GM18520 (cell line): ENCODE measurements at regions not wholly inside any gene's neighbourhood (a gene's known extent, or its start where the extent isn't known, plus 50 kb on each side); places are given as distances from the start of the nearest gene placed in this dataset.

ENCODE experiments used
- ATAC-seq: cut with Tn5 transposase; IDR thresholded peaks from one replicate; pipeline ENCODE4 v1.9.1; 2021; ENCODE audit not compliant: unreplicated experiment

DNA sequence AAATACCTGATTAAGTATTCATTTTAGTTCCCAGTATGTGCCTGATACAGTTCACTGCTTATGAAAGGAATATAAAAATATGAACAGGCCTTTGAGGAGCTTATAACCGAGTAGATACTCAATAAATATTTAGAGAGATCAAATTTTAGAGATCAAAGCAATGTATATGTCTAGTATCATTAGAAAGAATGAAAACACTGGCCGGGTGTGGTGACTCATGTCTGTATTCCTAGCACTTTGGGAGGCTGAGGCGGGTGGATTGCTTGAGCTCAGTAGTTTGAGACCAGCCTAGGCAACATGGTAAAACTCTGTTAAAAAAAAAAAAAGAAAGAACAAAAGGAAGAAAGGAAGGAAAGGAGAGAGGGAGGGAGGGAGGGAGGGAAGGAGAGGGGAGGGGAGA, 113.2 kb upstream of the EEA1 start:
- ATAC-seq = no peak

DNA sequence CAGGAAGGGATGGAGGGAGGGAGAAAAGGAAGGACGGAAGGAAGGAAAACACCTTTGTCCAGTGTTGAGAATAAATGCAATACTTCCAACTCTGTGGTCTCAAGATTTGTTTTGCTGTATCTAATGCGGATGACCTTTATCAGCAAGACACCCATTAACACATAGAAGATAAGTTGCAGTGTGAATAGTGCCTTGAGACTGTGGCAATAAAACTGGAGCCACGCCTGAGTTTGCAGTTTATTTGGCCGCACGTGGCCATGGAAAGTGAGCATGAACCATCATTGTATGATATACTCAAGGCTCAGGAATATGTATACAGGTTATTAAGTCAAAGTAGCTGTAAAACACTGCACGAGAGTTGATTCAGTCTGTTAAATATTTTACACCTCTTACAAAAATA, 113.6 kb upstream of the EEA1 start:
- no peak for ATAC-seq

- ATAC-seq = no peak
These were observed 114.2 kb upstream of the EEA1 start for GRCh38 chr12:93043192-93043876.

DNA sequence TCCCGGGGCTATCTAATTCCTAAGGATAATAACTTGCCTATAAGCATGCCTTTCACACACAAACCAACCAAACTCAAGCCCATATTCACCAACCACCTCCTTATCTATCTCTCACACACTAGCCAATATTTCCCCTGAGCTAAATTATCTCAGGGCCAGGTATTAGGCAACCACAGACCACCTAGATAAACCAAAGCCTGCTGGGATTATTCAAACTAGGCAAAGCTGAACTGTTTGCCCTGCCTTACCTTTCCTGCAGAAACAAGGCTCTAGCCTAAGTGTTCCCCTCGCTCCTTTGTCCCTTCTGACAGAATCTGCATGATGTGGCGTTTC, 114.7 kb upstream of the EEA1 start:
- no peak for ATAC-seq

GRCh38 chr12:93047118-93047517, 118.0 kb upstream of the EEA1 start:
- ATAC-seq = no peak

GRCh38 chr12:93048656-93049055, 119.6 kb upstream of the EEA1 start:
- ATAC-seq = no peak

- no peak for ATAC-seq
These were observed 121.1 kb upstream of the EEA1 start for GRCh38 chr12:93050026-93050747.

DNA sequence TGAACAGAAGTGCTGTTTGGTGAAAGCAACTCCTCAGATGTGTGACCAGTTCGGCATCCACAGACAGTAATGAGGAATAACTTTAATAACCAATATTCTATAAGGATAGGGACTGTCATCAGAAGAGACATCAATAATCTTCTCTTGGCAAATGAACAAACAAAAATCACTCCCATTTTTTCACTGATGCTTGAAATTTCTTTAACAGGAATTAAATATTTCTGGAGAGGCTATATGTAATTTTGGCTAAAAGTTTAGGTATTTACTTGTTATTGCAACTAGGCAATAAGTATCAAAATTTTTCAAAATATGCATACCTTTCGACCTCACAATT, 121.6 kb upstream of the EEA1 start:
- ATAC-seq = no peak

- no peak for ATAC-seq
These were observed 124.9 kb upstream of the EEA1 start for GRCh38 chr12:93054021-93054420.

DNA sequence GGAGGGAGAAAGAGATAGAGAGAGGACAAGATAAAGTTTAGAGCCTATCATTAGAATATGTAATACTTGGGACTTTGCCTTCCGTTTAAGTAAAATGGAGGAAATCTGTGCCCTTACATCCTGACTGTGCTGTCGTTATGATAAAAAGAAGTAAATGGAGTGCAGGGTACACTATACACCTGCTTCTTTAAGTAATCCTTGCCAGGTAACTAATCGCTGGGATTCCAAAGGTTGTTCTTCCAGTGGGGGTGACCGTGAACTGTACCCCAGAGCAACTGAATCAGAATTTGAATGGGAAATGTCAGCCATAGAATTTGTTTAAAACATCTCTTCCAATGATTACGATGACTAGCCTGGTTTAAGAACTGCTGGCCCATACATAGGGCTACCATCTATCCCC, 126.1 kb upstream of the EEA1 start:
- no peak for ATAC-seq

DNA sequence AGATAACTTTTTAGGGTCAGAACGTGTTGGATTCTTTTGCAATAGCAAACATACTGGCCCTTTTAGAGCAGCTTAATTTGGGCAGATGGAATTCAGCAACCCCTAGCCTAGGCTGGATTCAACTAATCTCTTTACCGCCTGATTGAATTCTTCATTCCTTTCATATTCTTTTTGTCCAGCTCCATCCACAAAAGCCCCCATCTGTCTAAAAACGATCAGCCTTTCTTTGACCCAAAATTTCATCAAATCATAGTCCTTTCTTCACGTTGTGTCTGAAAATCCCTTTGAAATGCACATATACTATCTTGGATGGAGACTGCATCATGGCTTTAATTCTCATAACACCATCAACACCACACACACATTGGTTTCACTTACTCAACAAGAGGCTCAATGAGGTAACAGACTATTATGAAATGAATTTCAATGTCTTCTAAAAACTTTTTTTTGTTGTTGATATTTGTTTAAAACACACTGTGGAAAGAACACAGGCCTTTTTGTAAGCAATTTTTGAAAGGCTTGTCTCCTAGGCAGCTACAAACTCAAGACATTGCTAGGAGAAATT, 128.0 kb upstream of the EEA1 start:
- no peak for ATAC-seq

DNA sequence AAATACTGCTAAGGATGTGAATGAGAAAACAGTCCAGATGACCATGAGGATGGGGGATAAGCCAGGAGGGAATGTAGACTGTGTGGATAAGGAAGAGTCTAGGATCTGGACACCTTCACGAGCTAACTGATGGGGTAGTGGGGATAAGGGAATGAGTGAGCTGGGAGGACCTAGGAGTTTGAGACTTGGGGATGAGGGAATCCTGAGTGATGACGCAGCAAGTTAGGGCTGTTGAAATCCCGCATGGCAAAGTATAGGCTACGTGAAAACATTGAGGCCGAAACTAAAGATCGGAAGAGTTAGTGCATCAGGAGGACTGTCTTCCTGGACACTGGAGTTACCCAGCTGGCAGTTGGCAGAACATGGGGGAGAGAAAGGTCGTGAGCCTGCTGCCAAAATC, 129.2 kb upstream of the EEA1 start:
- ATAC-seq = no peak

- ATAC-seq = no peak
These were observed 130.2 kb upstream of the EEA1 start for GRCh38 chr12:93059288-93059687.

GRCh38 chr12:93059925-93060665, 131.0 kb upstream of the EEA1 start:
- peak; percentile 96 for ATAC-seq

DNA sequence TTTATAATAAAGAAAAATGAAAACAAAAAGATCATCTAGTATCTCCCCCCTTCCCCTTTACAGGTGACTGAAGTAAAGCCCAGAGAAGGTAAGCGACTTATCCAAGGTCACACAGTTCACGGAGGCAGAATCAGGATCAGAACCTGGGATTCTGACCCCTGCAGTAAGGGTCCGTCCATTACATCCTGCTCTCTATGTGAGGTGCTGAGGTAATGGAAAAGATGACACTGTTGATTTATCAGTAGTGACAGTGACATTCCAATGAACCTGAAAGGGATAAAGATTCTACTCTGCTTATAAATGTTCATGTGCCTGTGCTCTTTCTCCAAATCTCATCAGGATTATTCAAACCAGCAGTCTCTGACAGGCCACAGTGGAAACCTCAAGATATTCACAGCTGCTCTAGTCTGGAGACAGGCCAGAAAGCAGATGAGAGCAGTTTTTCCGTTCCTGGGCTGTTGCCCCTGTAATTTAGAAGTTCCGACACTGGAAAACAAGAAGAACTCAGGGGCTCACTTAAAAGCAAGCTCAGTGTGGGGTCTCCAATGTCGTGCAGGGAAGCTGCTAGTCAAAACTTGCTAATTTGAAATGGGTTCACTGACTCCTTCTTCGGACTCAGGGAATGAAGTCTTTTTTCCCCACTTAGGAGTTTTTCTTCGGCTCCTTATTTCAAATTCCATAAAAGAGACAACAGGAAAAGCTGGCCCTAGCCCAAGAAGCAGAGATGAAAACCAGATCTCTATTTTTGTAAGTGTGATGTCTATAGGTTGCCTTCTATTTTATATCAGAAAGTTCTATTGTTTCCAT, 131.8 kb upstream of the EEA1 start:
- no peak for ATAC-seq

DNA sequence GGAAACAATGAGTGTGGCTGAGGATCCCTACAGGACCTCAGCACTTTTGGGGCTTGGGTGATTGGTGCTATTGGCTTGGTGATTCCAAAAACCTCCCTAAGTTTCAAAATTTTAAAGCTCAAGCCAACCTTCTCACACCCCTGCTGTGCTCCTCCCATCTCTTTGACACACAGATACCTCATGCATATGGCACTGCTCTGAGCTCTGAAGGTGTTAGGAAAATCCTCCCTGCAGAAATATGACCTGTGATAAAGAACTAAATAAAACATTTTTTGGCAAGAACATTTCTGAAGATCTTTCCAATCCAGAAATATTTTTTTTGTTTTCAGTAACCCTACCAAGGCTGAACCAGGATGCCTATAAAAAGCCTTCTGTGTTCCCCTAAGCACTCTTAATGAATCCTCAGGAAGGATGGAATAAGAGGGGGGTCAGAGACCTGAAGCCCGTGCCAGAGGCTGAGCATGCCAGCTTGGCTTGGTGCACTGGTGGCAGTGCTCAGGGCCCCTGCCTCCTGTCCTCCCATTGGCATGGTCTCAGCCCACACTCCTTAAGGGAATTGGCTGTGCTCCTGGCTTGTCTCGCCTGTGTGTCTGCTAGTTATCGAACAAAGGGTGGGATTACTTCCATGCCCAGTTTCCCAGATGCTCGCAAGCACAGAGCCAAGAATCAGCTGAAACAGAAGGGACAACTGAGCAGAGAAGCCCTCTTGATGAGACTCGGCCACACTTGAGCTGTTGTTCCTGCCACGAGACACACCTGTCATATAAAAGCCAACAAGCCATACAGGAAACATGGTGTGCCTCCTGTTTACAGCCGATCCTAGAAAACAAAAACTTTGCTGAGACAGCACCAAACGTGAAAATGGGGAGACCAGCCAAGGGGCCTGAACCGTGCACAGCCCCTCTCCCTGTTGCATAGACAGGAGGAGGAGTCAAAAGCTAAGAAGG, 132.7 kb upstream of the EEA1 start:
- ATAC-seq = no peak

DNA sequence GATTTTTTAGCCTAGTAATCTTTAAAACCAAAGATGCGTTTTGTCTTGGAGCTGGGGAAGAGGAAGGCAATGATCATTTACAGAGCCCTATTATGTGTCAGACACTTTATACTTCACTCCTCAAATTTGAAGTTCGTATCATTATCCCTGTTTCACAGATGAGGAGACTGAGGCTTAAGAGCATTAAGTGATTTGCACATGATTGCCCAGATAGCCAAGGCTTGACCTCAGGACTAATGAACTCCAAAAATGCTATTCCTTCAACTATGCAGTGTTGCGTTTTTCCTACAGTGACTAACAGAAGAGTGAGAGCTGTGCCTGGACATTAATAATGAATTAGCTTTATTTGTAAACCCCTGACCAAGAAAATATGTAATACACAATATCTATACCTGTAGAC, 136.8 kb upstream of the EEA1 start:
- no peak for ATAC-seq

DNA sequence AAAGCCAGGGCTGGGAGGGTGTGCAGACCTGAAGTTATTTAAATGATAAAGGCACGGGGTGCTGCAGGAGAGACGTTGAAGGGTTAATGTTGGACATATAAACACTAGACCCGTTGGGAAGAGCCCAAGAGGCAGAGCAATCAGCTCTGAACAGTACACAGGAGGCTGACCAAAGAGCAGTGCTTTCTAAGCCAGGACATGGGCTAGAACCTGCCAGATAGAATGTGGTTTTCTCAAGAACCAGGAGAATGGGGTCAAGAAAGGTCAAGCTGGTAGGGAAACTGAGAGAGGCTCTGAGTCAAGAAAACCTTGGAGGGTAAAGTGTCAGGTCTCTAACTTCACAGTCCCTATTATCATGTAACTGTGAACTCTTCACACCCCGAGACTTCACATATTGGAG, 143.2 kb upstream of the EEA1 start:
- no peak for ATAC-seq

DNA sequence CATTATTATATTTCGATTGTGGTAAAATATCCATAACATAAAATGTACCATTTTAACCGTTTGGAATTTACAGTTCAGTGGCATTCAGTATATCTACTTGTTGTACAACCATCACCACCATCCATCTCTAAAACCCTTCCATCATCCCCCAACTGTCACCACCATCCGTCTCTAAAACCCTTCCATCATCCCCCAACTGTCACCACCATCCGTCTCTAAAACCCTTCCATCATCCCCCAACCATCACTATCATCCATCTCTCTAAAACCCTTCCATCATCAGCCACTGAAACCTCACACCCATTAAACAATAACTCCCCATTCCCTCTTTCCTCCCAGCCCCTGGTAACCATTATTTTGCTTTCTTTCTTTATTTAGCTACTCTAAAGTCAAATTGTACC, 144.2 kb upstream of the EEA1 start:
- no peak for ATAC-seq

DNA sequence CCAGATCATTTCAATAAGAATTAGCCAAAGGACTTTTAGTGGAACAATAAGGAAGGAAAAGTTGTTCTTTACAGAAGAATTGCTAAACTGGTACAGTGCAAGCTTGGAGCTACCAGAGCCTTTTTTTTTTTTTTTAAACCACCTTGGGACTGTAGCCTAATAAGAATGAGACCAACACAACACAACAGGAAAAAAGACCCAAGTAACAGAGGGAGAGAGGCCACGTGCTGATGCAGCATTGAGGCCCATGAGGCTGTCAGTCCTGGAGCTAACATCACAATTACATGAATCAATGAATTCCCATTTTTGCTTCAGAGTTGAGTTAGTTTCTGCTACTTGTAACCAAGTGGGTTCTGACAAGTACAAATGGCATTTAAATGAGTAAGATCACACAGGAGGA, 149.0 kb upstream of the EEA1 start:
- ATAC-seq = no peak
